GM12865 (cell line): ENCODE measurements at regions not wholly inside any gene's neighbourhood (a gene's known extent, or its start where the extent isn't known, plus 50 kb on each side); places are given as distances from the start of the nearest gene placed in this dataset.

Source experiments
- DNase-seq: peaks from one replicate; pipeline ENCODE4 v3.0.0; 2010; ENCODE audit warnings: low read depth
- H3K4me3 ChIP-seq: 2 replicates; pipeline ENCODE4 v1.5.1; 2011; ENCODE audit warnings: mild to moderate bottlenecking, low read depth, low read length, control low read depth
- CTCF ChIP-seq: IDR thresholded peaks from 2 replicates; pipeline ENCODE4 v1.5.1; 2011; ENCODE audit warnings: low read length, control low read depth, low read depth, inconsistent platforms; ENCODE audit not compliant: insufficient read depth; ENCODE audit errors: missing control alignments

GRCh38 chr10:89845541-89846280 lies 144.3 kb downstream of the KIF20B start:
- DNase-seq: no peak
- H3K4me3 ChIP-seq: no peak overlapping the region
- TF ChIP-seq CTCF: no peak

- TF ChIP-seq CTCF: no peak
- no peak for DNase-seq
- H3K4me3 ChIP-seq: no peak overlapping the region
These were observed 144.9 kb downstream of the KIF20B start for GRCh38 chr10:89846281-89846630.

GRCh38 chr10:89846786-89847185 lies 145.4 kb downstream of the KIF20B start:
- TF ChIP-seq CTCF: no peak
- DNase-seq: no peak
- H3K4me3 ChIP-seq: no peak overlapping the region

- TF ChIP-seq CTCF: no peak
- H3K4me3 ChIP-seq: no peak overlapping the region
- DNase-seq: no peak
These were observed 151.5 kb downstream of the KIF20B start for GRCh38 chr10:89852872-89853271.

- no peak for DNase-seq
- TF ChIP-seq CTCF: no peak
- H3K4me3 ChIP-seq: no peak overlapping the region
These were observed 152.4 kb downstream of the KIF20B start for GRCh38 chr10:89853781-89854191.

GRCh38 chr10:89857431-89858042 lies 156.1 kb downstream of the KIF20B start:
- no peak for TF ChIP-seq CTCF
- H3K4me3 ChIP-seq: no peak overlapping the region

GRCh38 chr10:89861199-89861573 lies 159.8 kb downstream of the KIF20B start:
- DNase-seq: no peak
- TF ChIP-seq CTCF: no peak
- H3K4me3 ChIP-seq: peak overlapping the region; percentile 38

More at GRCh38 chr10:89857431-89858042, 156.1 kb downstream of the KIF20B start:
- no peak for DNase-seq
